Hematopoietic multipotent progenitor cell (in vitro differentiated cells): ENCODE measurements at regions not wholly inside any gene's neighbourhood (a gene's known extent, or its start where the extent isn't known, plus 50 kb on each side); places are given as distances from the start of the nearest gene placed in this dataset.
"Not testable (repeated sequence)": the region's sequence is repeated elsewhere in the genome, so short reads cannot be mapped to it uniquely, and the experiment has no call there.

ENCODE experiments used
- DNase-seq, 3 donors: peaks; one replicate each; pipeline ENCODE4 v3.0.0-alpha.2; 2011 to 2015; ENCODE audit warnings: low read depth in 2 of 3, low spot score in 2 of 3

DNA sequence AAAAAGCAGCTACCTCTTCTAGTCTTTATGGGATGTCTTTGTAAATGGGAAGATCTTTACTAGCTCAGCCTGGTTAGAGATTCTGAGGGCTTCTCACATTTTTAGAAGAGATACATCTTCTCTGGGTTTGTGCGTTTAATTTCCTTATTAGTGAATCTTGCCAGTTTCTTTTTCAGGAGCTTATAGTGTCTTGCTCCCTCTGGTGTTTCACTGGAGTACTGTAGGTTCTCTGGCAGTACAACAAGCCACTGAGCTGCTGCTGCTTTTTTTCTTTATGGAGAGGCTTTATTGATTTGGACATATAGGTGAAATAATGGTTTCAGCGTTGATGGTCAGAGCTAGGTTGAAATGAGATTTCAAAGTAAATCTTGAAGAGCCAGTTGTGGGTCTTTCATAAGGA, 82.9 kb downstream of the LAS1L start:
- peak in 2 of 3 donors; percentile 8 to 48 for DNase-seq

DNA sequence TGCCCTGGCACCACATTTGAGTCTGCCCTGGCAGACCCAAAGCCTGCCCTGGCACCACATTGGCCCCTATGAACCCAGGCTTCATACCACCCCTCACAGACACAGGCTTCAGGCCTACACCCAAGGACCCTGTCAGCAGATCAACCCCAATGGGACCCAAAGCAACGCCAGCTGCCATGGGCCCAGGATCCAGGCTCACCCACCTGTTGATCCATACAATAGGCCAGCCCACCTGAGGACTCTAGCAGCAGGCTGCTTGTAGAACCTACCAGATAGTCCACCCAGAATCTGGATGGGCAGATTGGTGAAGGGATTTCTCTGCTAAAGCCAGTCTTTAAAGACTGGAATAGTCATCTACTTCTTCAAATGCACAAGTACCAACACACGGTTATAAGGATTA, 114.4 kb downstream of the LAS1L start:
- no peak for DNase-seq

DNA sequence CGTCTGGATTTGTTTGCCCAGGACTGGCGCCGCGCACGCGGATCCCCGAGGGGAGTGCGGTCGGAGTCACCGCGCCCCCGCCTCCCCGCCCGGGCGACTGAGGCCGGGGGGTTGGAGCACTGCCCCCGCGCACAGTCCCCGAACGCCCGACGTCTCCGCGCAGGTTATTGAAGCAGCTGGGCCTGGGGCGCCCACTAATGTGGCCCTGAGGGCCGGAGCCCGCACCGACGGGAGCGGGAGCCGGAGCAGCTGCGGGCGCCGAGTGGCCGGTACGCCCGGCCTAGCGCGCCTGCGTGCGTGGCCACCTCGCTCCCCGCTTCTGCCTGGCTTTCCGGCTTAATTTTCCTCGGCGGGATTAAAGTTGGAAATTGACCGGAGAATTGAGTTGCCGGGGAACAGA, 126.9 kb downstream of the LAS1L start:
- peak in 1 of 3 donors; percentile 1 for DNase-seq

DNA sequence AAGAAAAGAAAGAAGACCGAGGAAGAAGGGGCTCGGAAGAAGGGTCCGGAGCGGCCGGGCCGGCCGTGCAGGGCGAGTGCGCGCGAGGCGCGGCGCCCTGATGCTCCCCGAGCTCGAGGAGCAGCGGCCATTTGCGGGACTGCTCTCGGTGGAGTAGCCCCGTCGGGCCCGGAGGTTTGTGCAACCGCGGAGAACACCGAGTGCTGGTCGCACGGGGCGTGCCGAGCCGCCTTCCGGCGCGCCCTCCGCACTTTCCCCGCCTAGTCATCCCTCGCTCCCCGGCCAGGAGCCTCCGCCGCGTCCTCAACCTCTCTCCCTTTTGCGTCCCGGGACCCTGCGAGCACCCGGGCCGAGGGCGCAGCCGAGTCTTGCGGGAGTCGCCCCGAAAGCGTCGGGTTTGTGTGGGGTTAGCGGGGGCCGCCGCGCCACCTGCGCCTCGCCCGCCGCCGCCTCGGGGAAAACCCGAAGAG, 127.4 kb downstream of the LAS1L start:
- peak in 2 of 3 donors; percentile 3 to 6 for DNase-seq

DNA sequence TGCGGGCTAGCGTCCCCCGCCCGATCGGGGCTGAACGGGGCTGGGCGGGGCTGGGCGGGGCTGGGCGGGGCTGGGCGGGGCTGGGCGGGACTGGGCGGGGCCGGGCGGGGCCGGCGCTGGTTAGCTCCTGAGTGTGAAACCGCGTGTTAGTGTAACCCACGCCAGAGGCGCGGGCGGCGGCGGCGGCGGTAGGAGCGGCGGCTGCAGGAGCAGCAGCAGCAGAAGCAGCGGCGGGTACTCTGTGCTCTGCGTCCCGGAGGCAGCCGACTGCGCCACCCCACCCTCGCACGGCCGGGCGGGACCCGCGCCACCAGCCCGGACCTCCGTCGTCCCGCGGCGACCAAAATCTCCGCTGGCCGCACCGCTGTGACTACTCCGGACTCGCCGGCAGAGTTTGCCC, 128.1 kb downstream of the LAS1L start:
- peak in 2 of 3 donors; percentile 18 to 23 for DNase-seq

DNA sequence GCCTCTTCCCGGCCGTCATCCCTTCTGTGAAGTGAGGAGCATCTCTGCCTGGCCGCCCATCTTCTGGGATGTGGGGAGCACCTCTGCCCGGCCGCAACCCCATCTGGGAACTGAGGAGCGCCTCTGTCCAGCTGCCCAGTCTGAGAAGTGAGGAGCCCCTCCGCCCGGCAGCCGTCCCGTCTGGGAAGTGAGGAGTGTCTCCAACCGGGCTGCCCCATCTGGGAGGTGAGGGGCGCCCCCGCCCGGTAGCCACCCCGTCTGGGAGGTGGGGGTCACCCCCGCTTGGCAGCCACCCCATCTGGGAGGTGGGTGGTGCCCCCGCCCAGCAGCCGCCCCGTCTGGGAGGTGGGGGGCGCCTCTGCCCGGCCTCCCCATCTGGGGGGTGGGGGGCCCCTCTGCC, 142.3 kb downstream of the LAS1L start:
- DNase-seq = no peak

DNA sequence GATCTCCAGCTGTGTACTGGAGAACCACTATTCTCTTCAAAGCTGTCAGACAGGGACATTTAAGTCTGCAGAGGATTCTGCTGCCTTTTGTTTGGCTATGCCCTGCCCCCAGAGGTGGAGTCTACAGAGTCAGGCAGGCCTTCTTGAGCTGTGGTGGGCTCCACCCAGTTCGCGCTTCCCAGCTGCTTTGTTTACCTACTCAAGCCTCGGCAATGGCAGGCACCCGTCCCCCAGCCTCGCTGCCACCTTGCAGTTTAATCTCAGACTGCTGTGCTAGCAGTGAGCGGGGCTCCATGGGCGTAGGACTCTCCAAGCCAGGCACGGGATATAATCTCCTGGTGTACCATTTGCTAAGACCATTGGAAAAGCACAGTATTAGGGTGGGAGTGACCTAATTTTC, 145.5 kb downstream of the LAS1L start:
- DNase-seq = not testable (repeated sequence)
